Esophagus squamous epithelium (tissue), 4 donors: ENCODE measurements at regions not wholly inside any gene's neighbourhood (a gene's known extent, or its start where the extent isn't known, plus 50 kb on each side); places are given as distances from the start of the nearest gene placed in this dataset.

ENCODE experiments used
- POLR2A ChIP-seq, 4 donors: fragments of 450-650 bp; IDR thresholded peaks; one replicate each; pipeline ENCODE4 v1.6.1; 2017; ENCODE audit warnings: antibody characterized with exemption in 4 of 4, mild to moderate bottlenecking in 4 of 4, moderate library complexity in 3 of 4
- TF ChIP-seq, protein P1 (sequence below), 6 experiments: fragments of 450-650 bp in 4 of 6; fragments of 200-600 bp in 2 of 6; sonication (generic) in 2 of 6; IDR thresholded peaks; one replicate each; pipeline ENCODE4 v1.5.1; 2016 to 2019; ENCODE audit warnings: antibody characterized with exemption in 6 of 6, mild to moderate bottlenecking in 4 of 6, moderate library complexity in 4 of 6

DNA sequence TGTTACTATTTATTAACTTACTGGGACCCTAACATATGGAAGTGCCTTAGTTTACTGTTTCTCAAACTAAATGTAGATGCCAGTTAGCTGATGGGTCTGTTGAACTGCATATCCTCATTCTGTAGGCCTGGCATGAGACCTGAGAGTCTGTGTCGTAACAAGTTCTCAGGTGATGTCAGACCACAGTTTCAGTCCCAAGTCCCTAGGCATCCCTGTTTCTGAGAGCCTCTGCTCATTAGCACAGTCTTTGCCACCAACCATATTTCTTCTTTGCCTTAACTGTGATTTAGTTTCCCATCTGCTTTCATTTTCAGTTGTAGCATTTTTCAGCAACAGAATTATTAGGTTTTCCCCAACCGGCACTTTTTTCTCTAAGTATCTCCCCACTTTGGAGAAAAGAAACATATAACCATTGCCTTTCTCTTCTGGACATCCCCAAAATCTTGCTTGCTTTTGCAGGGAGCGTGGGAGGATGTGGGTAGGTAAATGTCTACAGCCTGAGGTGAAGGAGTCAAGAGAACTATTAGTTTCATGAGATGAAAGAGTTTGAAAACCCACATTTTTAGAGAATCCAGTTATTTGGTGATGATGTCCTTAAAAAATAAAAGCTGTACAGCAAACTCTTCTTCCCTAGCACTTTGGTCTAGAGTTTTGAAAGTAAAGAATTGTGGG lies 74.6 kb downstream of the NUDT12 start:
- TF ChIP-seq, protein P1, sequence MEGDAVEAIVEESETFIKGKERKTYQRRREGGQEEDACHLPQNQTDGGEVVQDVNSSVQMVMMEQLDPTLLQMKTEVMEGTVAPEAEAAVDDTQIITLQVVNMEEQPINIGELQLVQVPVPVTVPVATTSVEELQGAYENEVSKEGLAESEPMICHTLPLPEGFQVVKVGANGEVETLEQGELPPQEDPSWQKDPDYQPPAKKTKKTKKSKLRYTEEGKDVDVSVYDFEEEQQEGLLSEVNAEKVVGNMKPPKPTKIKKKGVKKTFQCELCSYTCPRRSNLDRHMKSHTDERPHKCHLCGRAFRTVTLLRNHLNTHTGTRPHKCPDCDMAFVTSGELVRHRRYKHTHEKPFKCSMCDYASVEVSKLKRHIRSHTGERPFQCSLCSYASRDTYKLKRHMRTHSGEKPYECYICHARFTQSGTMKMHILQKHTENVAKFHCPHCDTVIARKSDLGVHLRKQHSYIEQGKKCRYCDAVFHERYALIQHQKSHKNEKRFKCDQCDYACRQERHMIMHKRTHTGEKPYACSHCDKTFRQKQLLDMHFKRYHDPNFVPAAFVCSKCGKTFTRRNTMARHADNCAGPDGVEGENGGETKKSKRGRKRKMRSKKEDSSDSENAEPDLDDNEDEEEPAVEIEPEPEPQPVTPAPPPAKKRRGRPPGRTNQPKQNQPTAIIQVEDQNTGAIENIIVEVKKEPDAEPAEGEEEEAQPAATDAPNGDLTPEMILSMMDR (IDR thresholded peaks at IDR 0.05) = no peak
- no peak for TF ChIP-seq POLR2A (IDR thresholded peaks at IDR 0.05)
